Endothelial cell of umbilical vein (primary cell): ENCODE measurements at regions not wholly inside any gene's neighbourhood (a gene's known extent, or its start where the extent isn't known, plus 50 kb on each side); places are given as distances from the start of the nearest gene placed in this dataset.

Experiments
- BruUV-seq: library from RNA; stranded (reverse); fragments of 400-500 nt; replicated peaks from 2 replicates; lab custom pipeline; 2021; lab: Mats Ljungman, UMichigan
- CTCF ChIA-PET: fragments of 300-600, 350-600 bp; sonication (Branson Sonifier 250); formaldehyde crosslinking; loops from one replicate; lab custom pipeline; 2021; ENCODE audit warnings: antibody characterized with exemption, inconsistent platforms; lab: Charles Lee
- POLR2A ChIA-PET: fragments of 300-600, 350-600 bp; sonication (Branson Sonifier 250); formaldehyde crosslinking; loops from one replicate; lab custom pipeline; 2021; ENCODE audit warnings: antibody characterized with exemption, inconsistent platforms; lab: Charles Lee
- DNase-seq: peaks from one replicate; pipeline ENCODE4 v3.0.0-alpha.2; 2011; ENCODE audit warnings: low read depth, low spot score
- FAIRE-seq: peaks from 2 replicates; lab custom pipeline; 2011; peaks lifted over from hg19 to GRCh38; lab: Jason Lieb, UNC
- H2AFZ ChIP-seq: 2 replicates; pipeline ENCODE4 v1.6.0; 2012; ENCODE audit warnings: low read depth, low read length, control low read depth, inconsistent platforms
- H3K27ac ChIP-seq: 2 replicates; pipeline ENCODE4 v1.5.1; 2011; ENCODE audit warnings: low read depth, mild to moderate bottlenecking, control low read depth, low read length, moderate library complexity; ENCODE audit not compliant: insufficient read depth
- H3K27me3 ChIP-seq, 2 experiments: 2 replicates each; pipeline versions ENCODE4 v1.6.0 to v1.6.1; 2011; ENCODE audit warnings: low read length in 2 of 2, mixed read lengths in 1 of 2; ENCODE audit not compliant: control insufficient read depth in 2 of 2, insufficient read depth in 2 of 2
- H3K36me3 ChIP-seq, 2 experiments: 2 replicates in 1 of 2; 3 replicates in 1 of 2; pipeline ENCODE4 v1.5.1; 2011; ENCODE audit warnings: low read length in 2 of 2, mild to moderate bottlenecking in 1 of 2, moderate library complexity in 1 of 2; ENCODE audit not compliant: control insufficient read depth in 2 of 2, insufficient read depth in 2 of 2; ENCODE audit errors: extremely low read depth in 1 of 2
- H3K4me1 ChIP-seq: 3 replicates; pipeline ENCODE4 v1.5.1; 2011; ENCODE audit warnings: mild to moderate bottlenecking, low read length; ENCODE audit not compliant: control insufficient read depth, insufficient read depth; ENCODE audit errors: extremely low read depth
- H3K4me2 ChIP-seq: 2 replicates; pipeline ENCODE4 v1.6.1; 2011; ENCODE audit warnings: low read length, control low read depth, mixed read lengths; ENCODE audit not compliant: insufficient read depth
- H3K4me3 ChIP-seq, 3 experiments: fragments of 200-600 bp in 1 of 3; sonication (generic), shearing (Covaris generic) in 1 of 3; replicated peaks in 1 of 3; 2 replicates each; pipeline ENCODE4 v1.5.1; 2011 to 2016; ENCODE audit warnings: control low read depth in 3 of 3, low read length in 3 of 3, mild to moderate bottlenecking in 2 of 3, inconsistent platforms in 1 of 3, low read depth in 1 of 3, moderate library complexity in 1 of 3; ENCODE audit not compliant: insufficient read depth in 1 of 3
- H3K79me2 ChIP-seq: 2 replicates; pipeline ENCODE4 v1.6.0; 2012; ENCODE audit warnings: low read length, inconsistent platforms; ENCODE audit not compliant: control insufficient read depth, insufficient read depth
- H3K9ac ChIP-seq: replicated peaks from 2 replicates; pipeline ENCODE3; 2011; ENCODE audit warnings: low read length, control low read depth; ENCODE audit not compliant: insufficient read depth; ENCODE audit errors: extremely low read depth
- H3K9me1 ChIP-seq: replicated peaks from 3 replicates; pipeline ENCODE4 v1.6.0; 2011; ENCODE audit warnings: mild to moderate bottlenecking, low read length; ENCODE audit not compliant: control insufficient read depth, insufficient read depth; ENCODE audit errors: extremely low read depth
- H3K9me3 ChIP-seq: replicated peaks from 2 replicates; pipeline ENCODE4 v1.5.1; 2012; ENCODE audit warnings: low read length, inconsistent platforms; ENCODE audit not compliant: control insufficient read depth, insufficient read depth
- H4K20me1 ChIP-seq: replicated peaks from 2 replicates; pipeline ENCODE3; 2011; ENCODE audit warnings: mild to moderate bottlenecking, low read length; ENCODE audit not compliant: control insufficient read depth, insufficient read depth; ENCODE audit errors: extremely low read depth
- EZH2 ChIP-seq: IDR thresholded peaks from 2 replicates; pipeline ENCODE4 v1.6.1; 2012; ENCODE audit warnings: borderline replicate concordance, low read depth, mild to moderate bottlenecking, moderate library complexity, low read length, inconsistent platforms; ENCODE audit not compliant: severe bottlenecking
- FOS ChIP-seq: IDR thresholded peaks from 2 replicates; pipeline ENCODE4 v1.6.1; 2011; ENCODE audit warnings: mild to moderate bottlenecking, low read length, moderate library complexity, borderline replicate concordance; ENCODE audit not compliant: insufficient read depth
- GATA2 ChIP-seq: IDR thresholded peaks from 2 replicates; pipeline ENCODE4 v1.7.0; 2011; ENCODE audit warnings: low read depth, mild to moderate bottlenecking, moderate library complexity, mixed read lengths, low read length; ENCODE audit not compliant: insufficient read length, insufficient read depth
- JUN ChIP-seq: IDR thresholded peaks from 2 replicates; pipeline ENCODE4 v1.6.1; 2011; ENCODE audit warnings: borderline replicate concordance, low read depth; ENCODE audit not compliant: insufficient read length, insufficient read depth
- MAX ChIP-seq: IDR thresholded peaks from 2 replicates; pipeline ENCODE4 v1.6.1; 2011; ENCODE audit not compliant: insufficient read depth, insufficient read length
- MYC ChIP-seq: IDR thresholded peaks from one replicate; pipeline ENCODE4 v1.6.1; 2011; ENCODE audit warnings: mild to moderate bottlenecking, low read depth, low read length
- POLR2A ChIP-seq: IDR thresholded peaks from 2 replicates; pipeline ENCODE4 v1.6.1; 2012; ENCODE audit warnings: low read depth, mild to moderate bottlenecking, control low read depth, low read length
- POLR2AphosphoS5 ChIP-seq: IDR thresholded peaks from 2 replicates; pipeline ENCODE4 v1.6.1; 2012; ENCODE audit warnings: low read depth, mild to moderate bottlenecking, control low read depth, low read length, moderate library complexity; ENCODE audit not compliant: insufficient read depth
- dilution Hi-C: fragments of 300-500 bp; cut with MboI; formaldehyde crosslinking; loops from one replicate; pipeline ENCODE4 v1.15.0; 2019; ENCODE audit warnings: low sequenced_read_pairs; ENCODE audit not compliant: extremely low pct_ligation_motif_present
- intact Hi-C: fragments of 100-400 bp; cut with micrococcal nuclease; formaldehyde crosslinking; loops from one replicate; pipeline ENCODE4 v1.10.0; 2022
- TF ChIP-seq, protein P1 (sequence below), 2 donors: IDR thresholded peaks; 1 replicate in 1 of 2; 2 replicates in 1 of 2; pipeline ENCODE4 v1.5.1; 2011; ENCODE audit warnings: low read length in 2 of 2, mild to moderate bottlenecking in 2 of 2, moderate library complexity in 2 of 2, control low read depth in 1 of 2, inconsistent platforms in 1 of 2, low read depth in 1 of 2; ENCODE audit not compliant: insufficient read depth in 1 of 2; ENCODE audit errors: extremely low read depth in 1 of 2

DNA sequence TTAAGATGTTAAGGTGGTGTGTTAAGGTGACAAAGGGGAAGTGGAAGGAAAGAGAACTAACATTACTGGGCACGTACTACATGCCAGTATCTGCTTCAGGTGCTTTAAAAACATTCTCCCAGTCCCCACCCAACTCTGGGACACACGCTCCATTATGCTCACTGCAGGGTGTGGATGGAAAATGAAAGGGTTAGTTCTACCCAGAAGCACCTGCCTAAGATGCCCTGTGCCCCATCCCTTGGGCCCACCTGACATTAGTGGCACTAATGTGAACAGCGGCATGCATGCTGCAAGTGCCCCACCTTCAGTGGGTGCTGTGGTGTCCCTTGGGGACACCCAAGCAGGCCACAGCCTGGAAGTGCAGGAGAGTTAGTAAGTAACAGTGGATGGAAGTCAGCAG is 82.9 kb upstream of the CXADR start:
- POLR2A ChIA-PET = no interaction called here
- BruUV-seq = no TSS peak
- no peaks in the 10 kb centered on the region for H3K9me1 ChIP-seq
- H3K4me3 ChIP-seq = no peak overlapping the region
- H2AFZ ChIP-seq = no peak overlapping the region
- no peaks in the 10 kb centered on the region for H3K79me2 ChIP-seq
- no peak overlapping the region for H3K9ac ChIP-seq
- FAIRE-seq (no peak), DNase-seq (no peak)
- H3K4me2 ChIP-seq = no peak overlapping the region
- no peaks in the 10 kb centered on the region for H4K20me1 ChIP-seq
- intact Hi-C loops = loop anchor here (5.0 kb wide), 1 partner anchor 478 kb away; no protein-coding TSS in a partner anchor
- no peak overlapping the region for H3K27ac ChIP-seq
- no peaks in the 10 kb centered on the region for H3K36me3 ChIP-seq
- CTCF ChIA-PET = interaction anchor here (2.1 kb wide), 1 partner anchor 125 kb away, joined by 5 read pairs; no protein-coding TSS in a partner anchor
- dilution Hi-C loops = no loop called here
- TF ChIP-seq GATA2 (no peak), FOS (no peak), MYC (no peak), EZH2 (no peak), MAX (no peak), POLR2AphosphoS5 (no peak), POLR2A (no peak), JUN (no peak)
- TF ChIP-seq, protein P1, sequence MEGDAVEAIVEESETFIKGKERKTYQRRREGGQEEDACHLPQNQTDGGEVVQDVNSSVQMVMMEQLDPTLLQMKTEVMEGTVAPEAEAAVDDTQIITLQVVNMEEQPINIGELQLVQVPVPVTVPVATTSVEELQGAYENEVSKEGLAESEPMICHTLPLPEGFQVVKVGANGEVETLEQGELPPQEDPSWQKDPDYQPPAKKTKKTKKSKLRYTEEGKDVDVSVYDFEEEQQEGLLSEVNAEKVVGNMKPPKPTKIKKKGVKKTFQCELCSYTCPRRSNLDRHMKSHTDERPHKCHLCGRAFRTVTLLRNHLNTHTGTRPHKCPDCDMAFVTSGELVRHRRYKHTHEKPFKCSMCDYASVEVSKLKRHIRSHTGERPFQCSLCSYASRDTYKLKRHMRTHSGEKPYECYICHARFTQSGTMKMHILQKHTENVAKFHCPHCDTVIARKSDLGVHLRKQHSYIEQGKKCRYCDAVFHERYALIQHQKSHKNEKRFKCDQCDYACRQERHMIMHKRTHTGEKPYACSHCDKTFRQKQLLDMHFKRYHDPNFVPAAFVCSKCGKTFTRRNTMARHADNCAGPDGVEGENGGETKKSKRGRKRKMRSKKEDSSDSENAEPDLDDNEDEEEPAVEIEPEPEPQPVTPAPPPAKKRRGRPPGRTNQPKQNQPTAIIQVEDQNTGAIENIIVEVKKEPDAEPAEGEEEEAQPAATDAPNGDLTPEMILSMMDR (IDR thresholded peaks at IDR 0.05; ENCODE audit: extremely low read depth in 1 of 2, insufficient read depth in 1 of 2, low read depth in 1 of 2, low read length in 2 of 2) = no peak
- H3K9me3 ChIP-seq = no peaks in the 10 kb centered on the region
- no peaks in the 10 kb centered on the region for H3K4me1 ChIP-seq
- no peaks in the 10 kb centered on the region for H3K27me3 ChIP-seq
